ENCODE measurements at regions not wholly inside any gene's neighbourhood (a gene's known extent, or its start where the extent isn't known, plus 50 kb on each side); places are given as distances from the start of the nearest gene placed in this dataset.

DNA sequence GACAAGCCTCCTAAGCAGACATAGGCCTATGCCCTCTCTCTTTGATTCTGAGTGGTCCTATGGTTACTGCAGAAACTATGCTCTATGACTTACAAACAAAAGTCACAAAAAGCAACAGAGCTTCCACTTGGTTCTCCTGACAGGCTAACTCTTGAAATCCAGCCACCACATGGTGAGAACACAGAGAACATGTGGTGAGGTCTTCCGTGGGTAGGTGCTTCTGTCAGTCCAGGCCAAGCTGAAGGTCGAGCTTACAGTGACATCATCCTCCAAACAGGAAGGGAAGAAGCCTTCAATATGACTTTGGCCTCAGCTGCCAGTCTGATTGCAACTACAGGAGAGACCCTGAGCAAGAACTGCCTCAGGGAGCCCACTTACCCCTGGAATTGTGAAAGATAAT is 265.5 kb downstream of the TBX18 start:
- H3K4me3 ChIP-seq, result no peak overlapping the region
- intact Hi-C loops (cut with DNase I), result no loop called here
- H3K9me3 ChIP-seq, result peaks cover 0 to 17% (median 0%) of the 10 kb centered on the region in 11 donors
- ATAC-seq, result no peak
- no peaks in the 10 kb centered on the region for H3K36me3 ChIP-seq
- H3K4me1 ChIP-seq, result no peaks in the 10 kb centered on the region
- TF ChIP-seq, protein P1, sequence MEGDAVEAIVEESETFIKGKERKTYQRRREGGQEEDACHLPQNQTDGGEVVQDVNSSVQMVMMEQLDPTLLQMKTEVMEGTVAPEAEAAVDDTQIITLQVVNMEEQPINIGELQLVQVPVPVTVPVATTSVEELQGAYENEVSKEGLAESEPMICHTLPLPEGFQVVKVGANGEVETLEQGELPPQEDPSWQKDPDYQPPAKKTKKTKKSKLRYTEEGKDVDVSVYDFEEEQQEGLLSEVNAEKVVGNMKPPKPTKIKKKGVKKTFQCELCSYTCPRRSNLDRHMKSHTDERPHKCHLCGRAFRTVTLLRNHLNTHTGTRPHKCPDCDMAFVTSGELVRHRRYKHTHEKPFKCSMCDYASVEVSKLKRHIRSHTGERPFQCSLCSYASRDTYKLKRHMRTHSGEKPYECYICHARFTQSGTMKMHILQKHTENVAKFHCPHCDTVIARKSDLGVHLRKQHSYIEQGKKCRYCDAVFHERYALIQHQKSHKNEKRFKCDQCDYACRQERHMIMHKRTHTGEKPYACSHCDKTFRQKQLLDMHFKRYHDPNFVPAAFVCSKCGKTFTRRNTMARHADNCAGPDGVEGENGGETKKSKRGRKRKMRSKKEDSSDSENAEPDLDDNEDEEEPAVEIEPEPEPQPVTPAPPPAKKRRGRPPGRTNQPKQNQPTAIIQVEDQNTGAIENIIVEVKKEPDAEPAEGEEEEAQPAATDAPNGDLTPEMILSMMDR (IDR thresholded peaks at IDR 0.05), result no peak
- DNase-seq, result no peak
- WGBS, 2 donors, result 40 to 60% methylated on average over 2 of the region's 2 CpGs
- H3K27me3 ChIP-seq, result no peaks in the 10 kb centered on the region
- no peak overlapping the region for H3K27ac ChIP-seq

DNA sequence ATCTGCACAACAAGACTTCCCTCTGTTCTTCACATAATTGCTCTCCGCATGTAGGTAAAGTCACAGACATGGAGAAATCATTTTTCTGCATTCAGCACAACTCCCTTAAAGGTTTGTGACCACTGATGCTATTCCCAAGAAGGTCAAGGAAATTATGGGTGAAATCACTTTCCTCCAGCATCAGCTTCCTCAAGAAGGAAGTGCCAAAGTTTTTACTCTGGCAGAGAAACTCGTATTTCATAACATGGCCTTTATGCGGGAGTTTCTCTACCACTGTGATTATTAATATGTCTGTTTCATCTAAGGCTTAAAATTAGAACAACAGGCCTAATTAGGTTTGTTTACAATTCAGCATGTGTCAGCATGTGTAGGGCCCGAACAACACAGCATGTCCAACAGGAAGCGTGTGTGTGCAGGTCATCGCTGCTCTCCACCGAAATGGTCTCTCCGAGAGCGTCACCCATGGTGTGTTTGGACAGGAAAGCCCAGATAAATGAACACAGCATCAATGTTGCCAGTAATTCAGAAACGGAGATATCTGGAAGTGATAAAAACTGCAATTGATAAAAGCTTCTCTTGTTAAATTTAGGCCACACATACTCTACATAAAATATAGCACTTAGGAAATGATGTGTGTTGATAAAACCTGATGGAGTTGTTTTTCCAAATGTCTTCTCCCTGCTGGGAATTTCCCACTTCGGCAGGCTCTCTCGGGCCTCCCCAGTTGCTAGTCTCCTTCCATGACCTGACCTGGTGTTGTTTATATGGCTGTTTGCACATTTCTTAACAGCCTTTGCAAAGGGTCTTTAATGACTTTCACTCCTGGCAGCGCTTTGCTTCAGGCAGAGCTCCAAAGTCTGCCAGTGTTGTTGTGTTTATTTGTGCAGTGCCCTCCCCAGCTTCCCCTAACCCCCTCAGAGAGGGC is 265.1 kb upstream of the CEP162 start:
- intact Hi-C loops (cut with DNase I), result no loop called here
- Histone ChIP-seq H3K27me3 (no peaks in the 10 kb centered on the region), H3K4me1 (no peaks in the 10 kb centered on the region), H3K36me3 (no peaks in the 10 kb centered on the region), H3K27ac (no peak overlapping the region), H3K4me3 (no peak overlapping the region), H3K9me3 (no peaks in the 10 kb centered on the region)
- TF ChIP-seq, protein P1 (IDR thresholded peaks at IDR 0.05), result no peak
- no peak for DNase-seq
- 46 to 59% methylated on average over 13 of the region's 13 CpGs for WGBS, 2 donors
- ATAC-seq, result no peak

DNA sequence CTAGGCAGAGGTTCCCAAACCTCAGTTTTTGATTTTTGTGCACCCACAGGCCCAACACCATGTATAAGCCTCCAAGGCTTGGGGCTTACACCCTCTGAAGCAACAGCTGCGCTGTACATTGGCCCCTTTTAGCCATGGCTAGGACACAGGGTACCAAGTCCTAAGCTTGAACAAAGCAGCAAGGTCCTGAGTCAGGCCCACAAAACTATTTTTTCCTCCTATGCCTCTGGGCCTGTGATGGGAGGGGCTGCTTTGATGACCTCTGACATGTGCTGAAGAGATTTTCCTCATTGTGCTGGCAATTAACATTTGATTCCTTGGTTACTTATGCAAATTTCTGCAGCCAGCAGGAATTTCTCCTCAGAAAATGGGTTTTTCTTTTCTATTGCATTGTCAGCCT is 262.2 kb upstream of the CEP162 start:
- no peaks in the 10 kb centered on the region for H3K4me1 ChIP-seq
- no peaks in the 10 kb centered on the region for H3K36me3 ChIP-seq
- TF ChIP-seq, protein P1 (IDR thresholded peaks at IDR 0.05), result no peak
- no peak overlapping the region for H3K27ac ChIP-seq
- H3K9me3 ChIP-seq, result no peaks in the 10 kb centered on the region
- H3K4me3 ChIP-seq, result no peak overlapping the region
- intact Hi-C loops (cut with DNase I), result no loop called here
- 84 to 86% methylated on average over 1 of the region's 1 CpG for WGBS, 2 donors
- no peak for DNase-seq
- no peak for ATAC-seq
- no peaks in the 10 kb centered on the region for H3K27me3 ChIP-seq

DNA sequence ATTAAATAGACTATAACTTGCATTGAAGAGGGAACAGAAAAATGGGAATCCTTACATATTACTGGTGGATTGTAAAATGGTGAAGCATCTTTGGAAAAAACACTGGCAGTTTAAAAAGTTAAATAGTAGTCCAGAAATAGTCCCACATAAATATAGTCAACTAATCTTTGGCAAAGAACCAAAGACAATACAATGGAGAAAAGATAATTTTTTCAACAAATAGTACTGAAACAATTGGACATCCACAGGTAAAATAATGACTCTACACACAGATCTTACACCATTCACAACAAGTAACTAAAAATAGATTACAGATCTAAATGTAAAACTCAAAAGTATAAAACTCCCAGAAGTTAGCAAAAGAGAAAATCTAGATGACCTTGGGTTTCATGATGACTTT is 259.1 kb upstream of the CEP162 start:
- DNase-seq (no peak), ATAC-seq (no peak)
- Histone ChIP-seq H3K4me1 (no peaks in the 10 kb centered on the region), H3K4me3 (no peak overlapping the region), H3K27me3 (no peaks in the 10 kb centered on the region), H3K36me3 (no peaks in the 10 kb centered on the region), H3K27ac (no peak overlapping the region), H3K9me3 (peaks cover 0 to 12% (median 0%) of the 10 kb centered on the region in 11 donors)
- intact Hi-C loops (cut with DNase I), result no loop called here
- TF ChIP-seq, protein P1 (IDR thresholded peaks at IDR 0.05), result no peak
